ENCODE measurements at regions not wholly inside any gene's neighbourhood (a gene's known extent, or its start where the extent isn't known, plus 50 kb on each side); places are given as distances from the start of the nearest gene placed in this dataset.
"Not testable (repeated sequence)": the region's sequence is repeated elsewhere in the genome, so short reads cannot be mapped to it uniquely, and the experiment has no call there.

- DNase-seq: not testable (repeated sequence)
Measured at GRCh38 chr7:6939126-6939525, 113.1 kb upstream of the CCZ1B start.

- not testable (repeated sequence) for DNase-seq
Measured at GRCh38 chr7:6939896-6940295, 113.8 kb upstream of the CCZ1B start.

- not testable (repeated sequence) for DNase-seq
Measured at GRCh38 chr7:6946873-6947272, 120.8 kb upstream of the CCZ1B start.

- DNase-seq: not testable (repeated sequence)
Measured at GRCh38 chr7:6950231-6950630, 124.2 kb upstream of the CCZ1B start.

GRCh38 chr7:6951553-6951952, 125.5 kb upstream of the CCZ1B start:
- DNase-seq: not testable (repeated sequence)

- DNase-seq: not testable (repeated sequence)
Measured at GRCh38 chr7:6953138-6953797, 127.2 kb upstream of the CCZ1B start.

GRCh38 chr7:6953798-6954181, 127.7 kb upstream of the CCZ1B start:
- DNase-seq: not testable (repeated sequence)

- DNase-seq: not testable (repeated sequence)
Measured at GRCh38 chr7:6955385-6955784, 129.3 kb upstream of the CCZ1B start.

- not testable (repeated sequence) for DNase-seq
Measured at GRCh38 chr7:6955990-6956566, 130.0 kb upstream of the CCZ1B start.

- DNase-seq: not testable (repeated sequence)
Measured at GRCh38 chr7:6958371-6958770, 132.3 kb upstream of the CCZ1B start.

- DNase-seq: not testable (repeated sequence)
Measured at GRCh38 chr7:6959942-6960341, 133.9 kb upstream of the CCZ1B start.

GRCh38 chr7:6962871-6963270, 136.8 kb upstream of the CCZ1B start:
- DNase-seq: not testable (repeated sequence)

GRCh38 chr7:6965051-6965450, 139.0 kb upstream of the CCZ1B start:
- not testable (repeated sequence) for DNase-seq

- not testable (repeated sequence) for DNase-seq
Measured at GRCh38 chr7:6970180-6970579, 144.1 kb upstream of the CCZ1B start.

GRCh38 chr7:6974876-6975275, 148.8 kb upstream of the CCZ1B start:
- not testable (repeated sequence) for DNase-seq

- not testable (repeated sequence) for DNase-seq
Measured at GRCh38 chr7:6975346-6975745, 149.3 kb upstream of the CCZ1B start.

GRCh38 chr7:6977368-6977767, 151.3 kb upstream of the CCZ1B start:
- DNase-seq: not testable (repeated sequence)

- not testable (repeated sequence) for DNase-seq
Measured at GRCh38 chr7:6978326-6978725, 152.3 kb upstream of the CCZ1B start.

- not testable (repeated sequence) for DNase-seq
Measured at GRCh38 chr7:6979456-6979855, 153.4 kb upstream of the CCZ1B start.

GRCh38 chr7:6982375-6982774, 156.3 kb upstream of the CCZ1B start:
- DNase-seq: not testable (repeated sequence)

- not testable (repeated sequence) for DNase-seq
Measured at GRCh38 chr7:6986892-6987291, 160.8 kb upstream of the CCZ1B start.

- DNase-seq: not testable (repeated sequence)
Measured at GRCh38 chr7:6988608-6989007, 162.5 kb upstream of the CCZ1B start.

GRCh38 chr7:6989968-6990367, 163.9 kb upstream of the CCZ1B start:
- not testable (repeated sequence) for DNase-seq

- not testable (repeated sequence) for DNase-seq
Measured at GRCh38 chr7:6990426-6991152, 164.5 kb upstream of the CCZ1B start.
